HG02943 (cell line): ENCODE measurements at regions not wholly inside any gene's neighbourhood (a gene's known extent, or its start where the extent isn't known, plus 50 kb on each side); places are given as distances from the start of the nearest gene placed in this dataset.
"Not testable (repeated sequence)": the region's sequence is repeated elsewhere in the genome, so short reads cannot be mapped to it uniquely, and the experiment has no call there.

ENCODE experiments used
- ATAC-seq: cut with Tn5 transposase; IDR thresholded peaks from one replicate; pipeline ENCODE4 v1.9.1; 2021; ENCODE audit warnings: mild to moderate bottlenecking, low read depth, moderate library complexity; ENCODE audit not compliant: unreplicated experiment

DNA sequence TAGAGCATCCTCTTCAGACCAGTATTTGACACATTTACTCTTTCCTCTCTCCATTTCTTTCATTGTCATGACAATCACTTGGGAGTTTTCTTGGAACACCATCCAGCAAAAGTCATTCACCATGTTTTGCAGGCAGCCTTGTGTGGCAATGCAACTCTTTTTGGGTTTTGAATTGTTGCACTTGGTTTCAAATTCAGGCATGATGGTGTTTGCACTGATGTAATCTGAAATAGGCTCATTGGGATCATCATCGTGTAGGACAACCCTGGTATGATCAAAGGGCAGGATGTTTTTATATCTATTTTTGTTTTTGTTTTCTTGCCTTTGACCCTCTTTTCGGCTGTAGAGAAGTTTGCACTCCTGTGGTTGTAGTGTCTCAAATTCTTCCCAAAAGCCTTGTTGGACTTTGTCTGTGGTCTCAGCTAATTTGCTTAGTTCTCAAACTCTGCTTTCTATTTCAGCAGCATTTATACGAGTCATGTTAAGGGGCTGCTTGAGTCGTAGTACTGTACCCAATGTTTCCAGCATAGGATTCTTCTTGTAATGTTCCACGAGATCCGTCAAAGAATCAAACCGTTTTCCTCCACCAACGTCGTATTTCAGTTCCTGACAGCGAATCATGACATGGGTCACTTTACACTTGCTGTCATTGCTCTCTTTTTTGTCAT, 160.8 kb upstream of the TNFAIP3 start:
- no peak for ATAC-seq

DNA sequence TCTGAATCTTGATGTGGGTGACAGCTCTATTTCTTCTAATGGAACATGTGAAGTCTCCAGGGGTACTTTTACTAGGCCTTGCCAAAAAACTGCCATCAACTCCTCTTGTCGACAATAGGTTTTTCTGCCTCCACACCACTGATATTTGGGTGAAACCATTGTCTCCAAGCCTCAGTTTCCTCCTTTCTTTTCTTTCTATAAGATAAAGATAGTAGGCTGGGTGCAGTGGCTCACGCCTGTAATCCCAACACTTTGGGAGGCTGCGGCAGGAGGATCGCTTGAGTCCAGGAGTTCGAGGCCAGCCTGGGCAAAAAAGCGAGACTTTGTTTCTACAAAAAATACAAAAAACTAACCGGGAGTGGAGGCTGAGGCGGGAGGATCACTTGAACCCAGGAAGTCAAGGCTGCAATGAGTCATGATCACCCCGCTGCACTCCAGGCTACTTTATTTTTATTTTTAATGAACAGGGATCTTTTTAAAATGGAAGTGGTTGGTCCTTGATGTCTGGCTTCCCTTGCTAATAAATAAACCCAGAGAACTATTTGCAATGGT, 159.9 kb upstream of the TNFAIP3 start:
- ATAC-seq = no peak

DNA sequence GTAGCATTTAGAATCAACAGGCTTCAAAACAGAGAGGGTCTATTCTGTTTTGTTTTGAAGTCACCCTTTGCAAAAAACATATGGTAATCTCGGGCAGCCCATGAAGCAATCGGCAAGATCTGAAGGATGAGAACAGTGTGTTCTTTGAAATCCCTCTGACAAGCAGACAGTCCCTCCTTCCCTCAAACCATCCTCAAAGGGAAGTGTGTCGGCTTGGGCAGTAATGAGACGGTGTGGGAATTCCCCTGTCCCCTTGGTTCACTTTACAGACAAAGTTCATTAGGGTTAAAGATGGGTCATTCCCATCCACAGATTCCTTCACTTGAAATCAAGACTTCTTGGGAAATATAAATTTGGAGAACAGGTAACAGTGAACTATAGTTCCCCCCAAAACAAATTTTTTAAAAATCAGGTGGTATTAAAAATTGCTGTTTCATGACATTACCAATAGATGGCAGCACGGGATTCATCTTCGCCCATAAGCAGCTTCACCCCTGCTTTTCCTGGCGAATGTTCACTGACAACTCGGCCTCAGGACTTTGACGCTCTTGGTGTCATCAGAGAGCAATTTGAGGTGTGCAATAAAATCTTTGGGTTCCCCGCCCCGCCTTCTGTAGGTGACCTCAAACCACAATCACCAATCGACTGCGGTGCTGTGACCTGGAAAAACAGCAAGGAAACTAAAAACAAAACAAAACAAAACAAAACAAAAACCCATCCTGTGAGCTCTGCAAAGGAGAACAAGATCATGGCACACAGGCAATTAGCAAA, 159.3 kb upstream of the TNFAIP3 start:
- peak; percentile 67 for ATAC-seq

DNA sequence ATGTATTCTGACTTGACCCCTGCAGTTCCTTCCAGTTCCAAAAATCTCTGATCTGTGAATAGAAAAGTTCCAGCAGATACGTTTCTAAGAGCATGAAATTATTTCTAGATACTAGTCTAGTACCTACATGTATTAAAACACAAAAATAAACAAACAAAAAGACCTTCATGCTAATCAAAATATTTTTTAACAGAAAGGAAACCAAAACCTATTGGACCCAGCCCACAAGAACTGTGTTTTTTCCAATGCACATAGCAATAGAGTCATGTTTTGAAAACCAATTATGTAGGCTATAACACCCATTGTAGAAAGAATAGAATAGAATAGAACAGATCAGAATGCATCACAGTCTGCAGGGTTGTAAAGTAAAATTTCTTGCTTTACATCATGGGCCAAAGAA, 158.6 kb upstream of the TNFAIP3 start:
- ATAC-seq = no peak

DNA sequence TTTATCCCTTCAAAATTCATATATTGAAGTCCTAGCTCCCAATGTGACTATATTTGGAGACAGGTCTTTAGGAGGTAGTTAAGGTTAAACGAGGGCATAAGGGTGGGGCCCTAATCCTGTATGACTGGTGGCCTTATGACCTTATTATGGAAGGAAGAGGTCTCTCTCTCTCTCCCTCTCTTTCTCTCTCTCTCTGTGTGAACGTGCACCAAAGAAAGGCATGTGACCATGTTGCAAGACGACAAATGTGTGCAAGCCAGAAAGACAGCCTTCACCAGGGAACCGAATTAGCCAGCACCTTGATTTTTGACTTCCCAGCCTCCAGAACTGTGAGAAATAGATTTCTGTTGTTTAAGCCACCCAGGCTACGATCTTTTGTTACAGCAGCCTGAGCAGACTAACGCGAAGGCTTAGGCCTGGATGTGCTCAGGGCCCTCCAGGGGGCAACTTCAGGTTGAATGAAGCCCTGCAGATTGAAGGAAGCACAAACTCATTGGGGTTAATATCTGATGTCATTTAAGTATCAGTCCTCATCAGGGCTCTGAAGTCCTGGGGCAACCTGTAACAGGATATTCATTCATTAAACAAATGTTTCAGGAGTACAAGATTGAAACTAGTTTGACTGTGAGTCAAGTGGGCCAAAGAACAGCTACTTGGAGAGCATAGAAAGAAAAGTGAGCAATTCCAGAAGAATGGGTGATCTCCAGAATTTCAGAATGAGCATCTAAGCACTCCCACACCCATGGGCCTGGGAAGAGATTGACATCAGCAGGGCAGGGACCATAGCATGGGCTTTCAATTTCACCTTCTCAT, 157.4 kb upstream of the TNFAIP3 start:
- ATAC-seq = no peak

DNA sequence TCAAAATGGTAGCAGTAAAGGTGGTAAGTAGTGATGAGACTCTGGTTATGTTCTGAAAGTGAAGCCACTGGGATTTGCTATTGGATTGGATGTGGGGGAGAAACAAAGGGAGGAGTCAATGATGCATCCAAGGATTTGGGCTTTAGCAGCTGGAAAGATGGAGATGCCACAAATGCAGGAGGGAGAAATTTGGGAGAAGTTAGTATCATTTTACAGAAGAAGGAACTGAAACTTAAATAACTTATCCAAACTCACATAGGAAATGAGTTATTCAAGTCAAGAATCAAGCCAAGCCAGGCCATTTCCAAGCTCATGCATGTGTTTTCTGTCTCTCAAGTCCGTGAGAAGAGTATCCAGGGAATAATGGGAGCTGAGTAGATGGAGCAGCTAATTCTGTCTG, 155.1 kb upstream of the TNFAIP3 start:
- no peak for ATAC-seq

DNA sequence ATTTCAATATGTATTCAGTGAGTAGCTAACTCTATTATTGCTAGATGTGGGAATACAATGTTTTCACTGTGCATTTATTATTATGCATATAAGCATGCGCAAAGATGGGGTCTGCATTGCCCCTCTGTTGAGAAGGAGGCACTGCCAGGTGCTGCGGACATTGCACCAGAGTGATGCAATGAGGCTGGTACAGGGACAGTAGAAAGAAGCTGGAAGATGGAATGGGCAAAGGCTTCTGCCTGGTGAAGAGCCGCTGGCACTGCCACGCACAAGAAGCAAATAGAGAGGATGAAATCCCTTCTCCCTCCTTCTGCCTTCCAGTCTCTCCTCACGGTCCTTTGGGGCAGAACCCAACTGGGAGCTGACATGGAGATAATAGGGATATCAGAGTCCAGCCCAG, 154.5 kb upstream of the TNFAIP3 start:
- ATAC-seq = no peak

DNA sequence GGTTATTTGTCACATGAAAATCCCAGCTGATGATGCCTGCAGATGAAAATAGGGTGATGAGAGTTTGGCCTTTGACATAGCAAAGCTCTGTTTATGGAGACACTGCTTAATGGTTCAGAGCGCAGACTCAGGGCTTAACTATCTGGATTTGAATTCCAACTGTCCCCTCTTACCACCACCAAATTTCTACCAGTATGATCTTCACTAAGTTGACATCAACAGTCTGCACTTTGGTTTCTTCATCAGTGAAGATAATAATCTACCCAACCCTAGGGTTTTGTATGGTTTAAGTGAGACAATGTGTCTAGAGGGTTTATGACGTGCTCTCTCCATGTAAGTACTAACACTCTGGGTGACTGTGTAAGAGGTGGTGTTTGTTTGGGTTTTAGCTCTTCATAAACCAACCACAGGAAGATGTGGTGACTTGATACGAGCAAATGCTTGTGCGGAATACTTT, 151.4 kb upstream of the TNFAIP3 start:
- no peak for ATAC-seq

DNA sequence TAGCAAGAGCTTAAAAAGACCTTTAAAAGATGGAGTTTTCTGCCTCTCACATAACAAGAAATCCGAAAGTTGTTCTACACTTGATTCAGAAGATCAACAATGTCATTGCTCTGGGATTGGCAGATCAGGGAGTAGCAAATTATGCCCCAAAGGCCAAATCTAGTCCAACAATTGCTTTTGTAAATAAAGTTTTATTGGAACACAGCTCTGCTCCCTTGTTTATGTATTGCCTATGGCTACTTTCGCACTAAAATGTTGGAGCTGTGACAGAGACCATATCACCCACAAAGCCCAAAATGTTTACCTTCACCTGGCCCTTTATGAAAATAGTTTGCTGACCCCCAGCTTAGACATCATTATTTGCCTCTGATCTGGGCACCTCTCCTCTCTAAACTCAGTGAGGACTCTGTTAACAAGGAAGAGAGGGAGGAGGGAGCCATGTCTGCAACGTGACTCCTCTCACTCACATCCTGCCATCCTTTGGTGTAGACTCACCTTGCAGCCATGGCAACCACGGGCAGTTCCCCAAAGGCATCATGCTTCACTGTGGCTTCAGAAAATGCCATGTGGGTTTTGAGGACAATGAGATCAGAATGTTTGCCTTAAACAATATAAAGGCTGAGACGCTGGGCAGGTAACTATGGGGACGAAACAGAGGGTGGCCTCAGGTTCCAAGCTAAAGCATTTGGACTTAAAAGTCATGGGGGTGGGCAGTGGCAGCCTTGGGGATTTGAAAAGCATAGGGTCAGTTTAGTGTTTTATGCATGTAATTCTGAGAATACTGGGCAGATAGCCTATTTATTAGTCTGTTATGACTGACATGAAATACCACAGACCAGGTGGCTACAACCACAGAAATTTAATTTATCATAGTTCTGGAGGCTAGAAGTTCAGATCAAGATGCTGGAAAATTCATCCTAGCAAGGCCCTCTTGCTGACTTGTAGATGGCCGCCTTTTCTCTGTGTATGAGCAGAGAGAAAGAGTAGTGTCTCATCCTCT, 149.7 kb upstream of the TNFAIP3 start:
- ATAC-seq = no peak

DNA sequence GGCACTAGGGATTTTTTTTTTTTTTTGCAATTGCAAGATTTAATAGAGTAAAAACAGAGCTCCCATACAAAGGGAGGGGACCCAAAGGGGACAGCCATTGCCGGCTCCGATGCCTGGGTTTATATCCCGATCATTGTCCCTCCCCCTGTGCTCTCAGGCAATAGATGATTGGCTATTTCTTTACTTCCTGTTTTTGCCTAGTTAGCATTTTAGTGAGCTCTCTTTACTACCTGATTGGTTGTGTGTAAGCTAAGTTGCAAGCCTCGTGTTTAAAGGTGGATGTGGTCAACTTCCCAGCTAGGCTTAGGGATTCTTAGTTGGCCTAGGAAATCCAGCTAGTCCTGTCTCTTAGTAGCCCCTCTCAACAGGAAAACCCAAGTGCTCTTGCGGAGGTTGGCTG, 148.2 kb upstream of the TNFAIP3 start:
- not testable (repeated sequence) for ATAC-seq

DNA sequence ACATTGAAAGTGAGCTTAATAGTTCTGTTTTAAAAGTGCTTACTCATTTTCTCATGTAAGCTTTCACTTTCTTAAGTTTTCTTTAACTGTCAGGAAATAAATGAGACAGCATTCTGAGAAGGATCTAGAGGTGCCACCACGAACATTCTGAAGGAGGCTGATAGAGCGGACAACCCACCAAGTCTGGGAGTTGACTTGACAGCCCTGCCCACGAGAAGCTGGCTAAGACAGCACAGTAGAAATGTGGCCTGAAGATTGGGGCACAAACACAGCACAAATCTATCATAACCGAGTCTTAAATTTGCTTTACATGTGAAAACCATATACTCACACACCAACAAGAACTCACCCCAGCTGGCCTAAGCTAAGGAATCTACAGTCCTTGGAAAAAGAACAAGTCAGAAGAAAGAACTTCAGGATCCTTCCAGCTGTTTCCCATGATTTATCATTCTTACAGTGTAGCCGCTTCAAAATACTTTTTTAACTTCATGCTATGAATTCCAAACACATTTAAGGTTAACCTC, 144.2 kb upstream of the TNFAIP3 start:
- no peak for ATAC-seq

DNA sequence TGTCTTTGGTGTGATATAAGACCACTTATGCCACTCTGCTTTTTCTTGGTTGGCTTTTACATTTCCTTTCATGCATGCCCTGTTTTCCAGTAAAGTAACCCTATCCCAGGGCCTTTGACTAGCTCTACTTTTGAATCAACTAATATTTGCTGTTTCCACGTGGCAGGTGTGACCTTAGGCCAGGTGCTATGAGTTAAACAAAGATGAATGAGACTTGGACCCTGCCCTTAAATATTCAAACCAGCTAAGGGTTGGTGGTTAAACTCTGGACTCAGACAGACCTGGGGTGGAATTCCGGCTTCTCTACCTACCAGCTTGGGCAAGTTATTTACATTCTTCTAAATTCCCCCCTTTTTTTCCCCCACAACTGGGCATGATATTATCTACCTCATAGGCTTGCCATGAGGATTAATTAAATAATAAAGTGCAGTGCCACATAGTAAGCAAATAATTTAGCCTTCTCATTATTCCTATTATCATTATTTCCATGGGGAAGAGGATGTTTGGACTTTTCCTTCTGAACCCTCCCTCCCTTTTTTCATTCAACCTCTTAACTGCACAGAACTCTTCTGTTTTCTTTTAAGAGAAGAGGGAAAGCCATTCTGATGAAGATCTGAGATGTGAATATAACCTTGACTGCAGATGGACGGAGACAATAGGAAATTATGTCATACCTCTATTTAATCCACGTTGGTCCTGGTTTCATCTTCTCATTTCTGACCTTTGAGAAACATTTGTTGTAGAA, 143.6 kb upstream of the TNFAIP3 start:
- no peak for ATAC-seq

DNA sequence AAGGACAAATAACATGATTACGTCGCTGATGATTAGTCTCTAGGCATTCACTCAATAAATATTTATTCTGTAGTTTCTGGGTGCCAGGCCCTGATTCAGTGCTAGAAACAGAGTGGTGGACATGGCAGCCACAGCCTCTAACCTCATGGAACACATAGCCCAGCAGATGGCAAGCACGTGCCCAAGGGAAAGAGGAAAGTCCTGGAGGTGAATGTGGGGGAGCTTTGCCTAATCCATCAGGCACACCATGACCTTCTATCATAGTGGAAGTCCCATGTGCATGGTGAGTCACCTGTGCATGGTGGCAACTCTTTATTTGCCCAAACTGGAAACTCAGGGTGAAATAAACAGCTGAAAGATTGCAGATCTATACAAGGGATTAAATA, 143.0 kb upstream of the TNFAIP3 start:
- no peak for ATAC-seq

DNA sequence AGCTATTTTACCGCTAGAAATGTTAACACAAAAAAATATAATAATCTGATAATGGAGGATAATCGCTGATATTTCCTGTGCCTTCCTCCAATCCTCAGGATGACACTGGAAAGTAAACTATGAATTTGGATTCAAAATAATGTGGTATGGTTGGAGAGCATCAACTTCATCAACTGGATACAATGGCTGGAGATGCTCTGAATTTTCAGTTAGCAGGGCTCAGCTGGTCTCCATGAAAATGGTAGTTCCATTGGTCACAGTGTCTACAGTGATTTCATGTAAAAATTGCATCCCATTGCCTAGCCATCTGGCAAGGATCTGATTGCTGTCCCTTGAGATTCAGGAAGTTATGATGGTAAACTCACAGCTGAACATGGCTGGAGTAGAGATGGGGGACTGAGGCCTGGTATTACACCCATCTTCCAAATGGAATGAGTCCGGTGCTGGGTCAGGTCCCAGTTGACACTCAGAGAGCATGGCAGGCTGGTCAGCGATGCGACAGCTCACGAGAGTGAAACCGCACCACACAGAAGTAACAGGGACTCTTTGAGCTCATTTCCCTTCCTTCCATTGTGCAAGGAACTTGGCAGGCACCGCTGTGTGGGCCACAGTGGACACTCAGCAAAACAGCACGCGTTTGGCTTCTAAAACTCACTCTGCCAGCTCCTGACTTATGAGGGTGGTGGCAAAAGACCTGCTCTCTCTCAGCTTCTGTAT, 142.4 kb upstream of the TNFAIP3 start:
- ATAC-seq = no peak

DNA sequence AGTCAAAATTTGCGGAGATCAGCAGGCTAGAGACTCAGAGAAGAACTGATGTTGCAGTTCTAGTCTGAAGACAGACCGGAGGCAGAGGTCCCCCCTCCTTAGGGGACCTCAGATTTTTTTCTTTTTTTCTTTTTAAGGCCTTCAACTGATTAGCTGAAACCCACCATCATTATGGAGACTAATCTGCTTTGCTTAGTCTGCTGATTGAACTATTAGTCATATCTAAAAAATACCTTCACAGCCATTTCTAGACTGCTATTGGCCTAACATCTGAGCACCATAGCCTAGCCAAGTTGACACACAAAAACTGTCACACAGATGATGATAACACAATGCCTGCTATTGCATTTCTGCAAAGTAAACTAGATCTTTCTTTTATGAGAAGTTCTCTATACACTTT, 141.1 kb upstream of the TNFAIP3 start:
- no peak for ATAC-seq

DNA sequence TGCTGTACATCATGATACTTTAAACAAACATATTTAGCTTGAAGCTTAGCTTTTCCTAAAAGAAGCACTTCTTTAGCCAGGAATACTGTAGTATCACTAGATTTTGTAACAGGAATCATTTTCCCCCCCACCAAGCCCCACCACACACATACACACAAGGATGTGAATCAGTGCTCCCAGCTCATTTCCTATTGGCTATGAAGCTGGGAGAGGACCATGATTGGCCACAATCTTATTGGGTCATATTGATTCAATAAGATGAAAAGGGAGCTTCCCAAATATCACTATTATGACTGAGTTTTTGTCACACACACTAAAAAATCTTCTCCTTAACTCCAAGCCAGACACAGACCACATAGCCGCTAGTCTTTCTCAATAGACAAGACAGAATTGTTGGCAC, 140.5 kb upstream of the TNFAIP3 start:
- ATAC-seq = no peak

DNA sequence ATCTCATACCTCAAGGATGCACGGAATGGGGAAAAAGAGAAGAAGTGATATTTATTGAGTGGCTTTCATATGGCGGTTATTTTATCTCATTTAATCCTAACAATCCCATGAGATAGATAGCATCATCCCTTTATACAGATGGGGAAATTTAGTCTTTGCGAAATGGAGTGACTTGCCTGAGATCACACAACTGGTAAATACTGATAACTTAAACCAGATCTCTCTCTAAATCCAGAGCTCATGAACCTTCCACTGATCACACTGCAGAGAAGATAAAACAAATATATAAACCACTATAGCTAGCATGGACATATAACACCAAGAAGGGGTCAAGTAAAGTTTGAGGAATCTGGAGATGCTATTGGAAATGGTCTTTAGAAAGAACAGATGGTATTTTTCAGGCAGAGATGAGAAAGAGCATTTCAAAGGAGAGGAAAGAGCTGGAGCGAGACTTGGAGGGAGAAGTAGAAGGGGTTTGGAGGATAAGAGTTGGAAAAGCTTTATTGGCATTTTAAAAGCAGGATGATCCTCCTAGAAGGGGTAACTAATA, 139.8 kb upstream of the TNFAIP3 start:
- ATAC-seq = no peak
